GM21515 (cell line): ENCODE measurements at regions not wholly inside any gene's neighbourhood (a gene's known extent, or its start where the extent isn't known, plus 50 kb on each side); places are given as distances from the start of the nearest gene placed in this dataset.
"Not testable (repeated sequence)": the region's sequence is repeated elsewhere in the genome, so short reads cannot be mapped to it uniquely, and the experiment has no call there.

Experiments
- ATAC-seq: cut with Tn5 transposase; IDR thresholded peaks from one replicate; pipeline ENCODE4 v1.9.1; 2021; ENCODE audit not compliant: unreplicated experiment

GRCh38 chr12:54799966-54800365 is 54.4 kb upstream of the MUCL1 start:
- not testable (repeated sequence) for ATAC-seq

- ATAC-seq: no peak
These were observed 55.7 kb upstream of the MUCL1 start for GRCh38 chr12:54798651-54799050.

- no peak for ATAC-seq
These were observed 57.3 kb upstream of the MUCL1 start for GRCh38 chr12:54796991-54797390.

DNA sequence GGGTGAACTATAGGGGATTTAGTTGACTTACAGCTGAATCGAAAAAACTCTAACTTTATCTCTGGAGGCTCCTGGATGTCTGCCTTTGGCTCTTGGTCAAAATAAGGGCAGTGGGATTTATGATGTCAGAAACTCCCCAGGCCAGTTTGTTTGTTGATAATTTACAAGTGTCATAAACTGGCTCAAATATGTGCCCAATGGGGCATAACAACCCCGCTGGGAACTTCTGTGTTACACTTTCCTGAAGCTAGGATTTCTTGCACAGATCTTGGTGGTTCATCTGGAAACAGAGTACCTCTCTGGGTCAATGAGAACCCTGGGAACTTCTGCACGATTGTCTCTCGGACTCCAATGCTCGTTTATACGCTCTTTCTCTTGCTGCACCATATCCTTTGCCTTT is 58.7 kb upstream of the MUCL1 start:
- ATAC-seq: no peak

DNA sequence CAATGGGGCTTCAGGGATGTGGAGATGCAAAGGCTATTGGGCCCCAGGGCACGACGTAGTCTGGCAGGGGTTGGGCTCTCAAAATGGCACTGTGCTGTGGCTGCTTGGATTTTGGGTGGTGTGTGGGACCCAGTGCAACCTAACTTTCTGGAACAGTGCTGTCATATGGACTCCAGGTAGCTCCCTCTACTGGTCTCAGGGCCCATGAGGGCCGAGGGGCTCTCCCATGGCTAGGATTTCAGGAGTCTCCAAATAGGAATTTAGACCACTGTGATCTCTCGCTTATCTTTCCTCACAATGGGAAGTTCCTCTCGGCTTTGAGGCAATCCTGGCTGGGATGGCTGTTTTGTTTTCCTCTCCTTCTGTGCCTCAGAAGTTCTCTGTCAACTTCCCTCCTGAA is 68.2 kb upstream of the MUCL1 start:
- ATAC-seq: no peak

DNA sequence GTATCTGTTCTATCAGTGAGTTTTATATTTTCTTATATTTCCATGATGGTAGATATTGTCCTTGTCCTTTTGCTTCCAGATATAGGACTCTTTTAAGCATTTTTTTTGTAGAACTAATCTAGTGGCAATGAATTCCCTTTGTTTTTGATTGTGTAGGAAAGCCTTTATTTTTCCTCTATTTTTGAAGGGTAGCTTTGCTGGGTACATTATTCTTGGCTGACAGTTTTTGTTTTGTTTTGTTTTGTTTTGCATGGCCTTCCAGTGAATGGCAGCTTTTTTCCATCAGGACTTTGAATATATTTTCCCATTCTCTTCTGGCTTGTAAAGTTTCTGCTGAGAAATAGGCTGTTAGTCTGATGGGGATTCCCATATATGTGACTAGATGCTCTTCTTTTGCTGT is 70.2 kb upstream of the MUCL1 start:
- no peak for ATAC-seq

DNA sequence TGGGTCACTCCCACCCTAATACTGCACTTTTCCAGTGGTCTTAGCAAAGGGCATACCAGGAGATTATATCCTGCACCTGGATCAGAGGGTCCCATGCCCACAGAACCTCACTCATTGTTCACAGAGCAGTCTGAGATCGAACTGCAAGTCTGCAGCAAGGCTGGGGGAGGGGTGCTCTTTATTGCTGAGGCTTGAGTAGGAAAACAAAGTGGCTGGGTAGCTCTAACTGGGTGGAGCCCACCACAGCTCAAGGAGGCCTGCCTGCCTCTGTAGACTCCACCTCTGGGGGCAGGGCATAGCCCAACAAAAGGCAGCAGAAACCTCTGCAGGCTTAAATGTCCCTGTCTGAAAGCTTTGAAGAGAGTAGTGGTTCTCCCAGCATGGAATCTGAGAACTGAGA is 77.3 kb upstream of the MUCL1 start:
- ATAC-seq: not testable (repeated sequence)

DNA sequence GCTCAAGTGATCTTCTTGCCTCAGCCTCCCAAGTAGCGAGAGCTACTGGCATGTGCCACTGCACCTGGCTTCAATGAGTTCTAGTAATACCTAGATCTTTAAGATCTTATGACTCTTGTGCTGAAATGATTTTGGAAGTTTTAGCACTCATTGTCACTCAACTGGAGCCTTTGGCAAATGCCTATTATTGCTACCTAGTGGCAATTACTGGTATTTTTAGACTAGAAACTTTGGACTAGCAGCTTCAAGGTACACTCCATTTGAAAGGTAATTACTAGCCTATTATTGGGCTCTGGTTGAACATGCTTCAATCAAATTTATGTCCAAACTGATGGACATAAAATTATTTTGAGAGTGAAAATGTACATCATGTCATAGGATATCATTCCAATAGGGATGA is 80.7 kb upstream of the MUCL1 start:
- no peak for ATAC-seq

DNA sequence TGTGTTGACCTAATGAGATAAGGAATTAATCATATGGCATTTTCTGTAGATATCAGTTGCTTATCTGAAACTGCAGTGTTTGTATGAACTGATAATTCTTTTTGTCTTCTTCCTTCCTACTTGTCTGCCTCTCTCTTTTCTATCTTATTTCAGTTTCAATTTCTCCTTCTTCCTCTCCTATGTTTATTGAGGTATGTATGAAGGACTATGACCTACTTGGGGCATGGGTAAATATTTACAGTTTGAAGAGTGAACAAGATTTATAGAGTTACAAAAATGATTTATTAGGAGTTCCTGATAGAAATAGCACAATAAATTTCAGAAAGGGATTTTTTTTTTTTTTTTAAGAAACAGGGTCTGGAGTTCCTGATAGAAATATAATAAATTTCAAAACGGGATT is 88.7 kb upstream of the MUCL1 start:
- no peak for ATAC-seq

DNA sequence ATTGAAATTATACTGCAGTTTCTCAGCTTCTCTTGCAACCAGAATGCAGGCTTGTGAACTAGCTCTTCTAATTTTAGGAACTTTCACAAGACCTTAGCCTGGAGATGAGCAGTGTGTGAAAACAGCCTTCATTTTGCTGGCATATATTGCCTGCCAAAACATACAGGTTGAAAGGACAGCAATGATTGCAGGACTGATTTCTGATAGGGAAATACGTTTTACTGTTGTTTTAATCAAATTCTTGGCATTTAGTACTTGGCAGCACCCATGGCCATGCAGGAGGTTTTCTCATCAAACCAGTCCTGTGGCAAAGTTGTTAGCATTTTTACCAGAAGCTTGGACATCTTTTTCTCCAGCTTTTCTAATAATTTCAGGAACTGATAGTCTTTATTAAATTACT is 91.9 kb upstream of the MUCL1 start:
- no peak for ATAC-seq

DNA sequence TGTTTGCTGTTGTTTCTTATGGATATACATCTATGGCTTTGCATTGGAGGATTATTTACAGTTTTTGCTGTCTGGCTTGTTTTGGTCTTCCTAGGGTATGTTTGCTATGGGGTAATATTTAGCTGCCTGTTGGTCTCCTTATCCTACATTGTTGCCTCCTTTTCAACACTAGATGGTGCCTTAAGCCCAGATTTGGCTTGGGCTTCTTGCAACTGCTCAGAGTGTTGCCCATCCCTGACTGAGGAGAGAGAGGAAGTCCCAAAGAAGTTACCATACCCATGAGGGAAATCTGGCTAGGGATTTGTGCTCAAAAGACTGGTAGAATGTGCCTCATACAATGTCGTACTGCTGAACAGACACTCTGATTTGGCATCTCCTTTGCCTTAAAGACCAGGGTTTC is 94.6 kb upstream of the MUCL1 start:
- ATAC-seq: no peak

- ATAC-seq: no peak
These were observed 102.8 kb upstream of the MUCL1 start for GRCh38 chr12:54751493-54751892.

- peak; percentile 63 for ATAC-seq
These were observed 101.1 kb upstream of the DCD start for GRCh38 chr12:54749191-54749818.

- ATAC-seq: no peak
These were observed 96.4 kb upstream of the DCD start for GRCh38 chr12:54744590-54744989.

- no peak for ATAC-seq
These were observed 92.7 kb upstream of the DCD start for GRCh38 chr12:54740882-54741281.

DNA sequence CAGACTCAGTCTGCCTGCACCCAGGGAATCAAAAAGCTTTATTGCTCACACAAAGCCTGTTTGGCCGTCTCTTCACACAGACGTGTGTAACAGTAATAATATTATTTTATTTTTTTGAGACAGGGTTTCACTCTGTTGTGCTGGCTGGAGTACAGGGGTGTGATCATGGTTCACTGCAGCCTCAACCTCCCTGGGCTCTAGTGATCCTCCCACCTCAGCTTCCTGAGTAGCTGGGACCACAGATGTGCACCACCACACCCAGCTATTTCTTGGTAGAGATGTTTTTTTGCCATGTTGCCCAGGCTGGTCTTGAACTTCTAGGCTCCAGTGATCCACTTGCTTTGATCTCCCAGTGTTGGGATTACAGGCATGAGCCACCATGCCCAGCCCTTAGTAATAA is 88.4 kb upstream of the DCD start:
- no peak for ATAC-seq

- ATAC-seq: no peak
These were observed 86.2 kb upstream of the DCD start for GRCh38 chr12:54734196-54734950.

DNA sequence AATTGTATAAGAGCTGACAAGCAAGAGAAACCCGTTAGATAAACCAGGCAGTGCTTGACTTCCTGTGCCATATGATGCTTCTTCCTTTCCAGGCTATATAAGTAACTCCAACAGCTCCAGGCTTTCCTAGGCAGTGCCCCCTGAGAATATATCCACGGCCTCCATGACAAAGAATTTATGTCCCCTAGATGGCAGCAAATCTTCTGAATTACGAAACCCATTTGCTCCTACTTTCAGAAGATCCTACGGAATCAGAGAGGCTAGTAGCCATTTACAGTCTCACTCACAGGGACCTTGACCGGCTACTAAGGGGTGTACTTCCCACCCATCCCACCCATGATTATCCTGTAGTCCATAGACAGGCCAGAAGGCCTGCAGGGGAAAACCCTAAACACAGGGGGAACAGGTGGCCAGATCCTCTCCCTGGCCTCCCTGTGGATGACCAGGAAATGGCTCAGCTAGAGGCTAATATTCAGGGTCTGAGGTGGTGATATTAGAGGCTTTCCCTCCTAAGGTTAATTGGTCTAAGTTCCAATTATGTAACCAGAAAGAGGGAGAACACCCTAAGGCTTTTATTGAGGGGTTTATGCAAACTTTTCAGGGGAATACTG is 77.2 kb upstream of the DCD start:
- no peak for ATAC-seq

DNA sequence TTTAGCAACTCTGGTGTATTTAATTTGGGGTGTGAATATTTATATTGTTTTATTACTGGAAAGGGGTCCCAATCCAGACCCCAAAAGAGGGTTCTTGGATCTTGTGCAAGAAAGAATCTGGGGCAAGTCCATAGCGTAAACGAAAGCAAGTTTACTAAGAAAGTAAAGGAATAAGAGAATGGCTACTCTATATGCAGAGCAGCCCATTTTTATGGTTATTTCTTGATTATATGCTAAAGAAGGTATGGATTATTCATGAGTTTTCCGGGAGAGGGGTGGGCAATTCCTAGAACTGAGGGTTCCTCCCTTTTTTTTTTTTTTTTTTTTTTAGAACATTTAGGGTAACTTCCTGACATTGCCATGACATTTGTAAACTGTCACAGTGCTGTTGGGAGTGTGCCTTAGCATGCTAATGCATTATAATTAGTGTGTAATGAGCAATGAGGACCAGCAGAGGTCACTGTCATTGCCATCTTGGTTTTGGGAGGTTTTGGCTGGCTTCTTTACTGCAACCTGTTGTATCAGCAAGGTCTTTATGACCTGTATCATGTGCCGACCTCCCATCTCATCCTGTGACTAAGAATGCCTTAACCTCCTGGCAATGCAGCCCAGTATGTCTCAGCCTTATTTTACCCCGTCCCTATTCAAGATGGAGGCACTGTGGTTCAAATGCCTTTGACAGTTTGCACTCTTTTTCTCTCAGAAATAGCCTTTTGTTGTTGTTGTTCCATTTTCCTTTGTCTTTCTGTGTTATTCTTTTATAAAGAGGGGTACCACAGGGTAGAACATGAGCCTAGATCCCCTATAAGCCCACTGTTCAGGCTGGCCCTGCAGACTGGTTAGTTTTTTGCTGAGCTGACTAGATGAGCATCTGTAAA is 75.5 kb upstream of the DCD start:
- no peak for ATAC-seq

GRCh38 chr12:54721312-54721711 is 73.1 kb upstream of the DCD start:
- no peak for ATAC-seq

DNA sequence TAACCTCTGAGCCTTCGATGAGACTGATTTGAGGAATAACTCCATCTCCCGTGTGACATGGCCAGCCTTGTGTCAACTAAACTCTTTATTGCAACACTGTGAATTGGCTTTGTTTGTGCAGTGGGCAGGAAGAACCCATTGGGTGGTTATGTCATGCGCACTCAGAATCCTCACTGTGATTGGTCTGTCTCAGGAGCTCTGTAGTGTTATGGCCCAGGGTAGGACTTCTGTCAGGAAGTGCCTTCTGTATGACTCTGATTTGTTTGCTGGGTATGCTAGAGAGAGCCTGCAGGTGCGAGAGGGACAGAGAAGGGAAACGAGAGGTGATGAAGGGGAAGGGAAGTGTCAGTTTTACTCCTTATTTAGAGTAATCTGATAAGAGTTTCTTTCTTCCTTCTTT is 71.5 kb upstream of the DCD start:
- no peak for ATAC-seq

- no peak for ATAC-seq
These were observed 68.1 kb upstream of the DCD start for GRCh38 chr12:54716261-54716660.
